ENCODE measurements at regions not wholly inside any gene's neighbourhood (a gene's known extent, or its start where the extent isn't known, plus 50 kb on each side); places are given as distances from the start of the nearest gene placed in this dataset.
A peak's percentile ranks its signal among the peaks of the same experiment; 100 is the strongest.
"Not testable (repeated sequence)": the region's sequence is repeated elsewhere in the genome, so short reads cannot be mapped to it uniquely, and the experiment has no call there.

- Histone ChIP-seq H3K4me3 (ENCODE audit: low read depth, low read length) (no peak overlapping the region), H3K27me3 (ENCODE audit: control insufficient read depth, insufficient read depth, low read length) (no peaks in the 10 kb centered on the region), H3K36me3 (ENCODE audit: control insufficient read depth, insufficient read depth, low read length) (no peaks in the 10 kb centered on the region)
- FAIRE-seq: no peak
- DNase-seq (ENCODE audit: low read depth): peak; percentile 57
- no peak for TF ChIP-seq CTCF (IDR thresholded peaks at IDR 0.05; ENCODE audit: insufficient read depth, low read length, severe bottlenecking)
Observed at GRCh38 chr4:151517896-151518295, 108.9 kb downstream of the FHIP1A start.

GRCh38 chr4:151518359-151518758, 109.4 kb downstream of the FHIP1A start:
- H3K36me3 ChIP-seq (ENCODE audit: control insufficient read depth, insufficient read depth, low read length): no peaks in the 10 kb centered on the region
- H3K27me3 ChIP-seq (ENCODE audit: control insufficient read depth, insufficient read depth, low read length): no peaks in the 10 kb centered on the region
- no peak overlapping the region for H3K4me3 ChIP-seq (ENCODE audit: low read depth, low read length)
- FAIRE-seq: no peak
- DNase-seq (ENCODE audit: low read depth): no peak
- TF ChIP-seq CTCF (IDR thresholded peaks at IDR 0.05; ENCODE audit: insufficient read depth, low read length, severe bottlenecking): no peak

DNA sequence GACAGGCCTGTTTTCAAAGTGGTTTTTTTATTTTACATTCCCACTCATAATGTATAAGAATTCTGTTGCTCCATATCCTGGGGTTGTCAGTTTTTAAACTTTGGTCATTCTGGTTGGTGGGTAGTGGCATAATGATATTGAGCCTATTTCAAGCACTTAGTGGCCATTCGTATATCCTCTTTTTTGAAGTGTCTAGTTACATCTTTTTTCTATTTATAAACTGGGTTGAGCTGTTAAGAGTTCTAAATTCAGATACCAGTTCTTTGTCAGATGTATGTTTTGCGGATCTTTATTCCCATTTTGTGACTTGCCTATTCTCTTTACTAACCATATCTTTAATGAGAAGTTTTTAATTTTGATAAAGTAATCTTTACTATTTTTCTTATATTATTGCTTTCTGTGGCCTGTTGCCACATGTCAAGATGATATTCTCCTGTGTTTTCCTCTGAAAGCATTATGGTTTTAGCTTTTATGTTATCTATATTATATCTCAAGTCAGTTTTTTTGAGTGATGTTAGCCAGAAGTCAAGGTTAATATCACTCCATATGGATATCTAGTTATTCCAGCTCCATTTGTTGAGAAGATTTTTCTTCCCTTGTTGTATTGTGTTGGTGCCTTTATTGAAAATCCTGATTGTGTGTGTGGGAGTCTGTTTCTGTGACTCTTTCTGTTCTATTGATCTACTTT, 110.9 kb downstream of the FHIP1A start:
- no peak for DNase-seq (ENCODE audit: low read depth)
- no peak overlapping the region for H3K4me3 ChIP-seq (ENCODE audit: low read depth, low read length)
- FAIRE-seq: no peak
- TF ChIP-seq CTCF (IDR thresholded peaks at IDR 0.05; ENCODE audit: insufficient read depth, low read length, severe bottlenecking): no peak
- no peaks in the 10 kb centered on the region for H3K36me3 ChIP-seq (ENCODE audit: control insufficient read depth, insufficient read depth, low read length)
- no peaks in the 10 kb centered on the region for H3K27me3 ChIP-seq (ENCODE audit: control insufficient read depth, insufficient read depth, low read length)

DNA sequence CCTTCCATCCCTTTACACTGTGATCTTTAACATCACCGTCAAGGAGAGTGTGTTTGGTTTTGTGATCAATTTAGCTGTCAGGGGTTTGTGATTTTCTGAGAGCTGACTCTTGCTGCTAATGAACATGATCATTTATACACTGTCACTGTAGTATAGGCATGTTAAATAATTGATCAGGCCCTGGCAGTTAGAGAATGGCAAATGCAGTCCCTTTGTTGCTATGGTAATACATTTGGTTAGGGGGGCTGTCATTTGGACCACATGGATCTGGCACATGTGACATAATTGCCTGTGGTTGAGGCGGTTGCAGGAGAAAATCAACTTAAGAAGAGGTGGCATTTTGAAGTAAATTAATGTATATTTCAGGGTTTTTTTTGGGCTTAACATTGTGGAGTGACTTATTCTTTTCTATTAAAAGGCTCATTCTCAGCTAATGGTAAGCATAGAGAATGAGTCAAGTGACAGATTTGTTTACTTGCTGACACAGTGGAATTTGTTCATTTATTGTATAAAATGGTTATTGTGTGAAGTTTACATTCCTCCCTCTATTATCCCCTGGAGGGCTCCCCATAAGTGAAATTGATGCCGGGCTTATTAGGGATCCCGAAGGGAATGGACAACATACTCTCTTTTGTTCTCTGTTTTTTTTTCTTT, 114.0 kb downstream of the FHIP1A start:
- DNase-seq (ENCODE audit: low read depth): peak; percentile 27
- no peaks in the 10 kb centered on the region for H3K27me3 ChIP-seq (ENCODE audit: control insufficient read depth, insufficient read depth, low read length)
- no peak for FAIRE-seq
- no peaks in the 10 kb centered on the region for H3K36me3 ChIP-seq (ENCODE audit: control insufficient read depth, insufficient read depth, low read length)
- H3K4me3 ChIP-seq (ENCODE audit: low read depth, low read length): no peak overlapping the region
- no peak for TF ChIP-seq CTCF (IDR thresholded peaks at IDR 0.05; ENCODE audit: insufficient read depth, low read length, severe bottlenecking)

- FAIRE-seq (no peak), DNase-seq (ENCODE audit: low read depth) (peak; percentile 91)
- no peak for TF ChIP-seq CTCF (IDR thresholded peaks at IDR 0.05; ENCODE audit: insufficient read depth, low read length, severe bottlenecking)
Observed at GRCh38 chr4:151524610-151525009, 115.6 kb downstream of the FHIP1A start.

GRCh38 chr4:151526489-151526888, 117.5 kb downstream of the FHIP1A start:
- not testable (repeated sequence) for H3K36me3 ChIP-seq (ENCODE audit: control insufficient read depth, insufficient read depth, low read length); H3K4me3 ChIP-seq (ENCODE audit: low read depth, low read length); FAIRE-seq; DNase-seq (ENCODE audit: low read depth); H3K27me3 ChIP-seq (ENCODE audit: control insufficient read depth, insufficient read depth, low read length)

More at GRCh38 chr4:151524610-151525009, 115.6 kb downstream of the FHIP1A start:
- Histone ChIP-seq H3K36me3 (ENCODE audit: control insufficient read depth, insufficient read depth, low read length) (no peaks in the 10 kb centered on the region), H3K27me3 (ENCODE audit: control insufficient read depth, insufficient read depth, low read length) (no peaks in the 10 kb centered on the region), H3K4me3 (ENCODE audit: low read depth, low read length) (no peak overlapping the region)

Data from bronchial epithelial cell (primary cell).